ENCODE measurements at regions not wholly inside any gene's neighbourhood (a gene's known extent, or its start where the extent isn't known, plus 50 kb on each side); places are given as distances from the start of the nearest gene placed in this dataset.

- Histone ChIP-seq H3K27ac (no peak overlapping the region), H3K36me3 (no peaks in the 10 kb centered on the region), H3K9me3 (no peaks in the 10 kb centered on the region), H3K27me3 (replicated peaks; ENCODE audit: insufficient read depth) (no peaks in the 10 kb centered on the region), H3K4me1 (ENCODE audit: control insufficient read depth in 1 of 2, low read depth in 2 of 2) (no peaks in the 10 kb centered on the region), H3K4me3 (no peak overlapping the region)
- no peak for TF ChIP-seq CTCF (IDR thresholded peaks at IDR 0.05)
- DNase-seq (ENCODE audit: low spot score) (no peak), ATAC-seq (ENCODE audit: insufficient number of reproducible peaks, low FRiP score, low read depth) (no peak)
Observed at GRCh38 chr15:69544365-69545113, 91.9 kb downstream of the RPLP1 start.

GRCh38 chr15:69546182-69546581, 93.6 kb downstream of the RPLP1 start:
- no peaks in the 10 kb centered on the region for H3K36me3 ChIP-seq
- no peak for TF ChIP-seq CTCF (IDR thresholded peaks at IDR 0.05)
- H3K27me3 ChIP-seq (replicated peaks; ENCODE audit: insufficient read depth), result no peaks in the 10 kb centered on the region
- H3K27ac ChIP-seq, result no peak overlapping the region
- no peaks in the 10 kb centered on the region for H3K9me3 ChIP-seq
- DNase-seq (ENCODE audit: low spot score) (no peak), ATAC-seq (ENCODE audit: insufficient number of reproducible peaks, low FRiP score, low read depth) (no peak)
- H3K4me3 ChIP-seq, result no peak overlapping the region
- no peaks in the 10 kb centered on the region for H3K4me1 ChIP-seq (ENCODE audit: control insufficient read depth in 1 of 2, low read depth in 2 of 2)

- TF ChIP-seq CTCF (IDR thresholded peaks at IDR 0.05), result no peak
- ATAC-seq (ENCODE audit: insufficient number of reproducible peaks, low FRiP score, low read depth) (no peak), DNase-seq (ENCODE audit: low spot score) (no peak)
- H3K27me3 ChIP-seq (replicated peaks; ENCODE audit: insufficient read depth), result no peaks in the 10 kb centered on the region
- no peaks in the 10 kb centered on the region for H3K9me3 ChIP-seq
- H3K36me3 ChIP-seq, result no peaks in the 10 kb centered on the region
- no peaks in the 10 kb centered on the region for H3K4me1 ChIP-seq (ENCODE audit: control insufficient read depth in 1 of 2, low read depth in 2 of 2)
- peak overlapping the region in 1 of 2 donors; percentile 43 for H3K27ac ChIP-seq
- no peak overlapping the region for H3K4me3 ChIP-seq
Observed at GRCh38 chr15:69548395-69549180, 96.0 kb downstream of the RPLP1 start.

GRCh38 chr15:69551391-69552056, 98.9 kb downstream of the RPLP1 start:
- no peaks in the 10 kb centered on the region for H3K27me3 ChIP-seq (replicated peaks; ENCODE audit: insufficient read depth)
- H3K9me3 ChIP-seq, result no peaks in the 10 kb centered on the region
- no peak overlapping the region for H3K27ac ChIP-seq
- no peak for ATAC-seq (ENCODE audit: insufficient number of reproducible peaks, low FRiP score, low read depth)
- no peak overlapping the region for H3K4me3 ChIP-seq
- peaks cover 0 to 3% of the 10 kb centered on the region in 2 donors for H3K4me1 ChIP-seq (ENCODE audit: control insufficient read depth in 1 of 2, low read depth in 2 of 2)
- no peak for TF ChIP-seq CTCF (IDR thresholded peaks at IDR 0.05)
- H3K36me3 ChIP-seq, result no peaks in the 10 kb centered on the region
- DNase-seq (ENCODE audit: low spot score), result no peak
